ENCODE measurements at regions not wholly inside any gene's neighbourhood (a gene's known extent, or its start where the extent isn't known, plus 50 kb on each side); places are given as distances from the start of the nearest gene placed in this dataset.
"Not testable (repeated sequence)": the region's sequence is repeated elsewhere in the genome, so short reads cannot be mapped to it uniquely, and the experiment has no call there.

DNA sequence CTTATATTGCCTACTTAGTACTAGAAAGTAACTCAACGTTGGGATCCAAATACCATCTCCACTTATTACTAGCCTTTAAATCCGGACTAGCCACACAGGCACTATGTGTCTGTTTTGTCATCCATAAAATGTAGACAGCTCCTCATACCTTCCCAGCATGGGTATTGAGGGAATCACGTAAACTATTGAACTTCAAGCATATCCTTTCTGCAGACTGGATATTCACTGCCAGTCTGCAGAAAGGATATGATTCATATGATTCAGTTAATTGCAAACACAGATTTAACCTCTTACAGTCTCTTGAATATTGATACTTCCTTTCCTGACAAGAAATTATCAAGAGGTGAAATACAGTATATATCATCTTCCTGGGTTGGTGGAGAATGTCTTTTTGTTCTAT lies 186.0 kb downstream of the LEPR start:
- H3K4me3 ChIP-seq (ENCODE audit: low read depth, low read length) = no peak overlapping the region
- DNase-seq (ENCODE audit: low read depth) = no peak
- in situ Hi-C loops (cut with HindIII; ENCODE audit: low sequenced_read_pairs) = no loop called here
- TF ChIP-seq, protein P1, sequence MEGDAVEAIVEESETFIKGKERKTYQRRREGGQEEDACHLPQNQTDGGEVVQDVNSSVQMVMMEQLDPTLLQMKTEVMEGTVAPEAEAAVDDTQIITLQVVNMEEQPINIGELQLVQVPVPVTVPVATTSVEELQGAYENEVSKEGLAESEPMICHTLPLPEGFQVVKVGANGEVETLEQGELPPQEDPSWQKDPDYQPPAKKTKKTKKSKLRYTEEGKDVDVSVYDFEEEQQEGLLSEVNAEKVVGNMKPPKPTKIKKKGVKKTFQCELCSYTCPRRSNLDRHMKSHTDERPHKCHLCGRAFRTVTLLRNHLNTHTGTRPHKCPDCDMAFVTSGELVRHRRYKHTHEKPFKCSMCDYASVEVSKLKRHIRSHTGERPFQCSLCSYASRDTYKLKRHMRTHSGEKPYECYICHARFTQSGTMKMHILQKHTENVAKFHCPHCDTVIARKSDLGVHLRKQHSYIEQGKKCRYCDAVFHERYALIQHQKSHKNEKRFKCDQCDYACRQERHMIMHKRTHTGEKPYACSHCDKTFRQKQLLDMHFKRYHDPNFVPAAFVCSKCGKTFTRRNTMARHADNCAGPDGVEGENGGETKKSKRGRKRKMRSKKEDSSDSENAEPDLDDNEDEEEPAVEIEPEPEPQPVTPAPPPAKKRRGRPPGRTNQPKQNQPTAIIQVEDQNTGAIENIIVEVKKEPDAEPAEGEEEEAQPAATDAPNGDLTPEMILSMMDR (IDR thresholded peaks at IDR 0.05; ENCODE audit: low read depth, low read length, missing control alignments) = no peak

DNA sequence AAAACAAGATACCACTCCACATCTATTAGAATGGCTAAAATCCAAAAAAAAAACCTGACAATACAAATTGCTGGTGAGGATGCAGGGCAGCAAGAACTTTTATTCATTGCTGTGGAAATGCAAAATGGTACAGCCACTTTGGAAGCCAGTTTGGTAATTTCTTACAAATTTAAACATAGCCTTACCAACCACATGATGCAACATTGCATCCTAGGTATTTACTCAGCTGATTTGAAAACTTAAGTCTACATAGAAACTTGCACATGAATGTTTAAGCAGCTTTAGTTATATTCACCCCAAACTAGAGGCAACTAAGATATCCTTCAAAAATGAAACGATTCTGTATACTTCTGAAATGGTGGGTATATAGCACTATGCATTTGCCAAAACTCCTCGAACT lies 178.8 kb upstream of the PDE4B start:
- no peak for DNase-seq (ENCODE audit: low read depth)
- TF ChIP-seq, protein P1 (IDR thresholded peaks at IDR 0.05; ENCODE audit: low read depth, low read length, missing control alignments) = no peak
- in situ Hi-C loops (cut with HindIII; ENCODE audit: low sequenced_read_pairs) = no loop called here
- H3K4me3 ChIP-seq (ENCODE audit: low read depth, low read length) = no peak overlapping the region

DNA sequence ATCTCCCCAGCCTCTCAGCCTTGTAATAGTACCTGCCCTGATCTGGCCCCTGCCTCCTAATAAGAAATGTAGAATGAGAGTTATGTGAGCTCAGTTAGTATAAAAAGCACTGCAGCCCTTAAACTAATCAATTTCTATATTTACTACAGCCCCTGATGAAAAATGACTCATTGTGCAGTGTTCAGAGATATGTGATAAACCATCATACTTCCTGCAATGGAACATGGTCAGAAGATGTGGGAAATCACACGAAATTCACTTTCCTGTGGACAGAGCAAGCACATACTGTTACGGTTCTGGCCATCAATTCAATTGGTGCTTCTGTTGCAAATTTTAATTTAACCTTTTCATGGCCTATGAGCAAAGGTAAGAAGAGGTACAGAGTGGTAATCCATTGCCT lies 176.8 kb upstream of the PDE4B start:
- in situ Hi-C loops (cut with HindIII; ENCODE audit: low sequenced_read_pairs) = no loop called here
- DNase-seq (ENCODE audit: low read depth) = no peak
- TF ChIP-seq, protein P1 (IDR thresholded peaks at IDR 0.05; ENCODE audit: low read depth, low read length, missing control alignments) = no peak
- H3K4me3 ChIP-seq (ENCODE audit: low read depth, low read length) = no peak overlapping the region

DNA sequence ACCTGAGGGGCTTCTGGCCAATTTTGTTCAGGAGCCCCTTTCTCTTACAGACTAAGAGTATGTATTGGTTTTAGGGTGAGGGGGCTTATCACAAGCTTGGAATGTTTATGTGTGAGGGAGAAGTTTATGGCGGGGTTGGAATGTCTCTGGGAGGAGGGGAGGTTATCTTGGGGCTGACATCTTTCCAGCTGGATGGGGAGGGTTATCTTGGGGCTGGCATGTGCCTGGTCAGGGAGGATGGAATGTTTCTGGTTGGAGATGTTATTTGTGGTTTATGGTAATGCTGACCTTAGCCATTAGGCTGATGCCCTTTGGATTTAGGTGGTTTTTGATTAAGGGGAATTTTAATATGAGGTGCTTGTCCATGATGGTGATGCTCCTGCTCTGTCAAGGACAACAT lies 171.0 kb upstream of the PDE4B start:
- H3K4me3 ChIP-seq (ENCODE audit: low read depth, low read length); DNase-seq (ENCODE audit: low read depth); in situ Hi-C loops (cut with HindIII; ENCODE audit: low sequenced_read_pairs): not testable (repeated sequence)

DNA sequence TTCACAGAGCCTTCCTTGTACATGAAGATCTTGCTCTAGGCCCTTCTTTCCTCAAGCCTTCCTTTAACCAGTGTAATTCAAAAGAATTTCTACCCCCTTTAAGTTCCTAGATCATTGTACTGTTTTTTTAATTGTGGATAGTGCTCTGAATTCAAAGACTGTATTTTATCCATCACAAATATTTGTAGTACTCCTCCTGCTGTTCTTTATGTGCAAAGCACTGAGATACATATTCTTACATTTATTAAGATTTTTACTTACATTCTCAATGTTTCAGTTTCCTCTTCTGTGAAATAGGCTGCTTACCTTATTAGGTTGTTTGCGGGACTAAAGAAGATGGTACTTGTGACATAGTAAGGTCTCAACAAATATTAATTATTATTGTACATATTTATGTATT lies 168.8 kb upstream of the PDE4B start:
- in situ Hi-C loops (cut with HindIII; ENCODE audit: low sequenced_read_pairs) = no loop called here

DNA sequence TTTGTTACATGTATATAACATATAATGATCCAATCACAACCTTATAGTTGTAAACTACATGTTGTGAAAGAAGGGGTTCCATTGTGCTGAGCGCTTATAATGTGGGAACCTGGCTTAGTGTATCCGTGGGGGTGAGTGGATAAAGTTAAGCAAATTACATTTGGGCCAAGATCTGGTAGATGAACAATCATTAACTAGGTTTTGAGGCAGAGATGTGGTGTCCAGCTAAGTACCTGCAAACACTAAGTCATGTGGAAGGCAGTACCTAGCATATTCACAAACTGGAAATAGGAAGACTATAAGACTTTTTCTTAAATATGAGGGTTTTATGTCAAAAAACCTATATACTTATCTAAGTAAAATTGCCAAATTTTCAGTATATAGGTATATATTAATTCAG lies 167.2 kb upstream of the PDE4B start:
- H3K4me3 ChIP-seq (ENCODE audit: low read depth, low read length) = no peak overlapping the region
- TF ChIP-seq, protein P1 (IDR thresholded peaks at IDR 0.05; ENCODE audit: low read depth, low read length, missing control alignments) = no peak
- no peak for DNase-seq (ENCODE audit: low read depth)
- in situ Hi-C loops (cut with HindIII; ENCODE audit: low sequenced_read_pairs) = no loop called here

More for the DNA sequence above, 168.8 kb upstream of the PDE4B start:
- DNase-seq (ENCODE audit: low read depth) = no peak
- TF ChIP-seq, protein P1 (IDR thresholded peaks at IDR 0.05; ENCODE audit: low read depth, low read length, missing control alignments) = no peak
- H3K4me3 ChIP-seq (ENCODE audit: low read depth, low read length) = no peak overlapping the region

DNA sequence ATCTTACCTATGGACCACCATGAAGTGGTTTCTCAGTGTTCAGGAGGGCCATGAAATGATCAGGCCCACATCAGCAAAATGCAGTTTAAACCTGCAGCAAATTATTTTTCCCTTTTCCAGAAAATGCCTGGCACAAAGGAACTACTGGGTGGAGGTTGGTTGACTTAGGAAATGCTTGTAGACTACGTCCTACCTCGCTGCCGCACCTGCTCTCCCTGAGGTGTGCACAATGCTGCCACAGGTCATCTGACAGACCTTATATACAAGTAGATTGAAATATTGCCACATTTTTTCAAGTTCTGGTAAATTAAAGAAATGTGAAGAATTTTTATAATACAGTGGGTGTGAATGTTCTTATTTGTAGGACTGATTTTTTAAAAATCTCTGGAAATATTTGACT lies 166.7 kb upstream of the PDE4B start:
- no peak for DNase-seq (ENCODE audit: low read depth)
- no peak overlapping the region for H3K4me3 ChIP-seq (ENCODE audit: low read depth, low read length)
- TF ChIP-seq, protein P1 (IDR thresholded peaks at IDR 0.05; ENCODE audit: low read depth, low read length, missing control alignments) = no peak
- in situ Hi-C loops (cut with HindIII; ENCODE audit: low sequenced_read_pairs) = no loop called here

All from astrocyte of the cerebellum (primary cell).